ENCODE measurements at regions not wholly inside any gene's neighbourhood (a gene's known extent, or its start where the extent isn't known, plus 50 kb on each side); places are given as distances from the start of the nearest gene placed in this dataset.

- Histone ChIP-seq H3K27me3 (replicated peaks) (no peaks in the 10 kb centered on the region), H3K4me3 (ENCODE audit: low read depth, low read length) (no peak overlapping the region), H3K27ac (no peak overlapping the region), H3K36me3 (replicated peaks) (no peaks in the 10 kb centered on the region)
- DNase-seq = no peak
- in situ Hi-C loops (cut with HindIII; ENCODE audit: low pct_ligation_motif_present, low sequenced_read_pairs) = no loop called here
- TF ChIP-seq CTCF (IDR thresholded peaks at IDR 0.05; ENCODE audit: low read depth, low read length, missing control alignments) = no peak
Observed at GRCh38 chr6:8229915-8230756, 127.8 kb upstream of the EEF1E1 start.

GRCh38 chr6:8225113-8225512 lies 122.8 kb upstream of the EEF1E1 start:
- in situ Hi-C loops (cut with HindIII; ENCODE audit: low pct_ligation_motif_present, low sequenced_read_pairs) = no loop called here

GRCh38 chr6:8223678-8224077 lies 121.3 kb upstream of the EEF1E1 start:
- Histone ChIP-seq H3K27ac (no peak overlapping the region), H3K27me3 (replicated peaks) (no peaks in the 10 kb centered on the region), H3K4me3 (ENCODE audit: low read depth, low read length) (no peak overlapping the region), H3K36me3 (replicated peaks) (no peaks in the 10 kb centered on the region)
- TF ChIP-seq CTCF (IDR thresholded peaks at IDR 0.05; ENCODE audit: low read depth, low read length, missing control alignments) = no peak
- DNase-seq = no peak
- in situ Hi-C loops (cut with HindIII; ENCODE audit: low pct_ligation_motif_present, low sequenced_read_pairs) = no loop called here

More at GRCh38 chr6:8225113-8225512, 122.8 kb upstream of the EEF1E1 start:
- no peak overlapping the region for H3K4me3 ChIP-seq (ENCODE audit: low read depth, low read length)
- no peak for TF ChIP-seq CTCF (IDR thresholded peaks at IDR 0.05; ENCODE audit: low read depth, low read length, missing control alignments)
- no peak overlapping the region for H3K27ac ChIP-seq
- no peaks in the 10 kb centered on the region for H3K27me3 ChIP-seq (replicated peaks)
- DNase-seq = no peak
- no peaks in the 10 kb centered on the region for H3K36me3 ChIP-seq (replicated peaks)

GRCh38 chr6:8219352-8219943 lies 117.1 kb upstream of the EEF1E1 start:
- peak; percentile 53 for DNase-seq
- no peaks in the 10 kb centered on the region for H3K27me3 ChIP-seq (replicated peaks)
- H3K4me3 ChIP-seq (ENCODE audit: low read depth, low read length) = no peak overlapping the region
- in situ Hi-C loops (cut with HindIII; ENCODE audit: low pct_ligation_motif_present, low sequenced_read_pairs) = loop anchor here (10.0 kb wide), 1 partner anchor 85 kb away; no protein-coding TSS in a partner anchor
- H3K36me3 ChIP-seq (replicated peaks) = no peaks in the 10 kb centered on the region
- H3K27ac ChIP-seq = no peak overlapping the region
- peak; percentile 70 for TF ChIP-seq CTCF (IDR thresholded peaks at IDR 0.05; ENCODE audit: low read depth, low read length, missing control alignments)

- no peaks in the 10 kb centered on the region for H3K36me3 ChIP-seq (replicated peaks)
- TF ChIP-seq CTCF (IDR thresholded peaks at IDR 0.05; ENCODE audit: low read depth, low read length, missing control alignments) = no peak
- no peaks in the 10 kb centered on the region for H3K27me3 ChIP-seq (replicated peaks)
- no peak for DNase-seq
- no peak overlapping the region for H3K27ac ChIP-seq
- no peak overlapping the region for H3K4me3 ChIP-seq (ENCODE audit: low read depth, low read length)
- in situ Hi-C loops (cut with HindIII; ENCODE audit: low pct_ligation_motif_present, low sequenced_read_pairs) = loop anchor here (10.0 kb wide), 1 partner anchor 84 kb away; no protein-coding TSS in a partner anchor
Observed at GRCh38 chr6:8218861-8219260, 116.5 kb upstream of the EEF1E1 start.
